ENCODE measurements at regions not wholly inside any gene's neighbourhood (a gene's known extent, or its start where the extent isn't known, plus 50 kb on each side); places are given as distances from the start of the nearest gene placed in this dataset.

DNA sequence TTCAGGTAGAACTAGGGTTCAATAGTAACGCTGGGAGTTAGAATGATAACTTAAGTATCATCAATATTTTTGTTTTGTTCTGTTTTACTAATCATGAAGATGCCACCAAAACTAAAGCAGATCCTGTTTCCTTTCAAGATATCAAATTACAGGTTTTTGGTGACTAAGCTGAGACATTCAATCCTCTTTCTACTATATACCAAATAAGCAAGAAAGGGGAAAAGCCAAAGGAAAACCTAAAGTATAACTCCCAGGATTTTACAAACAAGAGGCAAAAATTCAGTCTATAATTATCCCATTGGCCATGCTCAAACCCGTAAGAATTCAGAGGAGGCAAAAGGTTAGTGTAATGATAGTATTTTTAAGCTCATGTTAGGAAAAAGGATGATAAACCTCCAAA lies 175.2 kb upstream of the CCDC150 start:
- no peak for DNase-seq (ENCODE audit: low spot score in 2 of 2)
- no peak overlapping the region for H3K4me3 ChIP-seq (ENCODE audit: low read depth, poor library complexity, severe bottlenecking)
- TF ChIP-seq POLR2A (IDR thresholded peaks at IDR 0.05): no peak
- TF ChIP-seq, protein P1, sequence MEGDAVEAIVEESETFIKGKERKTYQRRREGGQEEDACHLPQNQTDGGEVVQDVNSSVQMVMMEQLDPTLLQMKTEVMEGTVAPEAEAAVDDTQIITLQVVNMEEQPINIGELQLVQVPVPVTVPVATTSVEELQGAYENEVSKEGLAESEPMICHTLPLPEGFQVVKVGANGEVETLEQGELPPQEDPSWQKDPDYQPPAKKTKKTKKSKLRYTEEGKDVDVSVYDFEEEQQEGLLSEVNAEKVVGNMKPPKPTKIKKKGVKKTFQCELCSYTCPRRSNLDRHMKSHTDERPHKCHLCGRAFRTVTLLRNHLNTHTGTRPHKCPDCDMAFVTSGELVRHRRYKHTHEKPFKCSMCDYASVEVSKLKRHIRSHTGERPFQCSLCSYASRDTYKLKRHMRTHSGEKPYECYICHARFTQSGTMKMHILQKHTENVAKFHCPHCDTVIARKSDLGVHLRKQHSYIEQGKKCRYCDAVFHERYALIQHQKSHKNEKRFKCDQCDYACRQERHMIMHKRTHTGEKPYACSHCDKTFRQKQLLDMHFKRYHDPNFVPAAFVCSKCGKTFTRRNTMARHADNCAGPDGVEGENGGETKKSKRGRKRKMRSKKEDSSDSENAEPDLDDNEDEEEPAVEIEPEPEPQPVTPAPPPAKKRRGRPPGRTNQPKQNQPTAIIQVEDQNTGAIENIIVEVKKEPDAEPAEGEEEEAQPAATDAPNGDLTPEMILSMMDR (IDR thresholded peaks at IDR 0.05): no peak
- intact Hi-C loops (cut with DNase I; ENCODE audit: low total_unique reads): no loop called here
- 86 to 89% methylated on average over 2 of the region's 2 CpGs for WGBS, 2 donors

DNA sequence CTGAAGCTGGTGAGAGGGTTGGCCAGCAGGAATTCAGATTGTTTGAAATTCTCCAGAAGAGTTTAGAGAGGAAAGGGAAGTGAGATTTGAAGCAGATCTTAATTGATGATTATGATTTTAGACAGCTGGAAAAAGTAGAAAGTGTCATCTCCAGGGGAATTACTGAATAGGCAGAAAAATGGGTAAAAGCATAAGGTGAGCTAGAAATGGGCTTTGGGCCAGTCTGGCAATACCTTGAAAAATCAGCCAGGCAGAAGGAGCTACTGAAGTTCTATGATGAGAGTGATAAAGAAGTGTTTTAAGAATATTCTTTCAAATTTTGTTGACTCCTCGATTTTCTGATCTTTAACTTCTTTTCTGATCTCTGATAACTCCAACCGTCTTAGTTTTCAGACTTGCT lies 172.9 kb upstream of the CCDC150 start:
- intact Hi-C loops (cut with DNase I; ENCODE audit: low total_unique reads): no loop called here
- no peak overlapping the region for H3K4me3 ChIP-seq (ENCODE audit: low read depth, poor library complexity, severe bottlenecking)
- DNase-seq (ENCODE audit: low spot score in 2 of 2): no peak
- 67 to 76% methylated on average over 2 of the region's 2 CpGs for WGBS, 2 donors
- TF ChIP-seq POLR2A (IDR thresholded peaks at IDR 0.05): no peak
- TF ChIP-seq, protein P1 (IDR thresholded peaks at IDR 0.05): no peak

DNA sequence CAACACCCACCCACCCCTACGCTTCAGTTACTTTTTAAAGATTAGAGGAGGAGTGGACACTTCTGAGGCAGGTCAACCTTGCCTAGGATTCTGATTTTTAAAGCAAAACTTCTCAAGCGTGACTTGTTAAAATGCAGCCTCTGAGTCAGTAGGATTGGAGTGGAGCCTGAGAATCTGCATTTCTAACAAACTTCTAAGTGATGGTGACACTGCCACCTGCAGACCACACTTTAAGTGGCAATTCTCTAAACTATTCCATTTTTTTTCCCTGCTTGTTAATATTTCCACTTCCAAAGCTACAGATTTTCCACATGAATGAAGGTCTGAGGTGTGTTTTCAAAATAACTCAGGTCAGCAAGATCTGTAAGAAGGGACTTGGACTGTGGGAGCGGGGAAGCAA lies 171.1 kb upstream of the CCDC150 start:
- no peak for DNase-seq (ENCODE audit: low spot score in 2 of 2)
- no peak overlapping the region for H3K4me3 ChIP-seq (ENCODE audit: low read depth, poor library complexity, severe bottlenecking)
- TF ChIP-seq, protein P1 (IDR thresholded peaks at IDR 0.05): no peak
- no peak for TF ChIP-seq POLR2A (IDR thresholded peaks at IDR 0.05)
- WGBS, 2 donors: 95 to 96% methylated on average over 3 of the region's 3 CpGs
- intact Hi-C loops (cut with DNase I; ENCODE audit: low total_unique reads): no loop called here

DNA sequence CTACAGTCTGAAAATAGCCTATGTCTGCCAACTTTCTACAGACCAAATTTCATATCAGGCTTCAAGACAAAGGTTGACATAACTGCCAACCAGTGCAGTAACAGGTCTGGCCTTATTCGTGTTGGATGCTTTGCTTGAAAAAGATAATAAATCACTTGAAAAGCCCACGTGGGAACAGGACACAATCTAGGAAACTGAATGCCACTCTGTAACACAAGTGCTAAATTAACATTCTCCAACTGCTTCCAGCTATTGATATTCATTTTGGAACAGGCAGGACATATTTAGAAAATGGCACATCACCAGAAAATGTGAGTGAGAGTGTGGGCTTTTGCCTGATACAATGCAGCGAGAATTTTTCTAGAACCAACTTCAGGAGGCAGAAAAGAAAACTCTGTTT lies 165.9 kb upstream of the CCDC150 start:
- 11 to 16% methylated on average over 3 of the region's 3 CpGs for WGBS, 2 donors
- TF ChIP-seq, protein P1 (IDR thresholded peaks at IDR 0.05): no peak
- TF ChIP-seq POLR2A (IDR thresholded peaks at IDR 0.05): no peak
- H3K4me3 ChIP-seq (ENCODE audit: low read depth, poor library complexity, severe bottlenecking): no peak overlapping the region
- DNase-seq (ENCODE audit: low spot score in 2 of 2): no peak
- intact Hi-C loops (cut with DNase I; ENCODE audit: low total_unique reads): no loop called here

DNA sequence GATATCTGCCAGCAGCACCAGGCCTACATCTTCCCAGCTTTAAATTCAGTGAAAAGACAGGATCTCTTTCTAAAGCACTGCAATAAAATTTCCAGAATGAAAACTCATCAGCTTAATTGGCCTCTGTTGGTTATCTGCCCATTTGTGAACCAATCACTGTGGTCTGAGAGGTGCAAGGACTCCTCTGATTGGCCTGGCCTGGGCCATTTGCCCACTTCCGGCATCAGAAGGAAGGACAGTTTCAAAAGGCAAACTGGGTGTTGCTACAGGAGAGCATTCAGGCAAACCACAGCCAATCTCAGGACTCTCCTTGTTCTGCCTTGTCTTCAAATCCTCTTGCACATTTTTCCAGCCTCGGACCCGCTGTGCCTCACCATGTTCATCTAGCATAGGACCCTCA lies 163.9 kb upstream of the CCDC150 start:
- intact Hi-C loops (cut with DNase I; ENCODE audit: low total_unique reads): no loop called here
- no peak for TF ChIP-seq POLR2A (IDR thresholded peaks at IDR 0.05)
- TF ChIP-seq, protein P1 (IDR thresholded peaks at IDR 0.05): no peak
- 92 to 94% methylated on average over 3 of the region's 3 CpGs for WGBS, 2 donors
- no peak for DNase-seq (ENCODE audit: low spot score in 2 of 2)
- no peak overlapping the region for H3K4me3 ChIP-seq (ENCODE audit: low read depth, poor library complexity, severe bottlenecking)

DNA sequence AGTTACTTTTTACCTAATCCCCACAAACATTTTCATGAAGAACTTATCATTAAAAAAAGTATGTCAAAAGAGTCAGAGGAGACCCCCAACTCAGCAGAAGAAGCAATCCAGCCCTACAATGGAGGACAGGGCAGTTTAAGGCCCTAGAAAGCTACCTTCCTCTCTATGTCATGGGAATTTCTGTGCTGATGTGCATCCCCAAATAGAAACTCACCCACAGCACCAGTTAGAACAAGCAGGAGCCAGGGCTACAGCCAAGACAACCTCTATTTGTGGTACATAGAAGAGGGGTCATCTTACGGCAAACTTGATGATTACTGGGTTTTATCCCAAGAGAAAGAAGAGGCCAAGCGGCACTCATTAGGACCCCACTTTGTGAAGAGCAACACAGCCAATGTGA lies 160.9 kb upstream of the CCDC150 start:
- TF ChIP-seq, protein P1 (IDR thresholded peaks at IDR 0.05): no peak
- no peak for TF ChIP-seq POLR2A (IDR thresholded peaks at IDR 0.05)
- no peak overlapping the region for H3K4me3 ChIP-seq (ENCODE audit: low read depth, poor library complexity, severe bottlenecking)
- no peak for DNase-seq (ENCODE audit: low spot score in 2 of 2)
- WGBS, 2 donors: 94 to 100% methylated on average over 2 of the region's 2 CpGs
- intact Hi-C loops (cut with DNase I; ENCODE audit: low total_unique reads): no loop called here

All from lower leg skin (tissue), 4 donors.